C4-2B (cell line): ENCODE measurements at regions not wholly inside any gene's neighbourhood (a gene's known extent, or its start where the extent isn't known, plus 50 kb on each side); places are given as distances from the start of the nearest gene placed in this dataset.

ENCODE experiments used
- ZFX ChIP-seq: fragments of 450-650 bp; IDR thresholded peaks from 2 replicates; pipeline ENCODE4 v1.6.1; 2017
- TF ChIP-seq, protein P1 (sequence below): fragments of 450-650 bp; conservative IDR thresholded peaks from 2 replicates; pipeline ENCODE4 v1.5.1; 2017; ENCODE audit warnings: mild to moderate bottlenecking

DNA sequence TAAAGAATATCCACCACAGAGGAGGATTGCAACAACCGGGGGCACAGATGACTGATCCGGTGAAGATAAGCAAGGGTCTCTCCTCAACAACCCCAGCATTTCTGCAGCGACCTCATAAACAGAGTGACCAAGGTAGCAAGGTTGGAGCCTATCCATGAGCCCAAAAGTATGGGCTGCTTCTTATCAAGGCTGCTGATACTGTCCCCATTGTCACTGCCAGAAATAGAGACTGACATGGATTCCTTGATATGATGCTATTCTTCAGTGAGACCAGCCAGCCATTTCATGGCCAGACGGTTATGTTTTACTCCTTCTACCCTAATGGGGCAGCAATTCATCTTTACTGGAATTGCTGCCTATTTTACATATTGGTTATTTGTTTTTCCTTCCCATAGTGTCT, 61.9 kb upstream of the ARHGAP5 start:
- TF ChIP-seq, protein P1, sequence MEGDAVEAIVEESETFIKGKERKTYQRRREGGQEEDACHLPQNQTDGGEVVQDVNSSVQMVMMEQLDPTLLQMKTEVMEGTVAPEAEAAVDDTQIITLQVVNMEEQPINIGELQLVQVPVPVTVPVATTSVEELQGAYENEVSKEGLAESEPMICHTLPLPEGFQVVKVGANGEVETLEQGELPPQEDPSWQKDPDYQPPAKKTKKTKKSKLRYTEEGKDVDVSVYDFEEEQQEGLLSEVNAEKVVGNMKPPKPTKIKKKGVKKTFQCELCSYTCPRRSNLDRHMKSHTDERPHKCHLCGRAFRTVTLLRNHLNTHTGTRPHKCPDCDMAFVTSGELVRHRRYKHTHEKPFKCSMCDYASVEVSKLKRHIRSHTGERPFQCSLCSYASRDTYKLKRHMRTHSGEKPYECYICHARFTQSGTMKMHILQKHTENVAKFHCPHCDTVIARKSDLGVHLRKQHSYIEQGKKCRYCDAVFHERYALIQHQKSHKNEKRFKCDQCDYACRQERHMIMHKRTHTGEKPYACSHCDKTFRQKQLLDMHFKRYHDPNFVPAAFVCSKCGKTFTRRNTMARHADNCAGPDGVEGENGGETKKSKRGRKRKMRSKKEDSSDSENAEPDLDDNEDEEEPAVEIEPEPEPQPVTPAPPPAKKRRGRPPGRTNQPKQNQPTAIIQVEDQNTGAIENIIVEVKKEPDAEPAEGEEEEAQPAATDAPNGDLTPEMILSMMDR = no peak
- no peak for TF ChIP-seq ZFX
